ENCODE measurements at regions not wholly inside any gene's neighbourhood (a gene's known extent, or its start where the extent isn't known, plus 50 kb on each side); places are given as distances from the start of the nearest gene placed in this dataset.
A peak's percentile ranks its signal among the peaks of the same experiment; 100 is the strongest.

GRCh38 chr5:23253621-23254198 lies 253.7 kb upstream of the PRDM9 start:
- Histone ChIP-seq H3K36me3 (ENCODE audit: insufficient read depth, low read length) (no peaks in the 10 kb centered on the region), H3K4me1 (ENCODE audit: insufficient read depth, low read length) (no peaks in the 10 kb centered on the region), H3K9me3 (ENCODE audit: control insufficient read depth, insufficient read depth, low read length) (no peaks in the 10 kb centered on the region), H3K9ac (ENCODE audit: low read depth, low read length) (no peak overlapping the region)

- Histone ChIP-seq H3K36me3 (ENCODE audit: insufficient read depth, low read length) (no peaks in the 10 kb centered on the region), H3K4me1 (ENCODE audit: insufficient read depth, low read length) (no peaks in the 10 kb centered on the region), H3K9ac (ENCODE audit: low read depth, low read length) (no peak overlapping the region), H3K9me3 (ENCODE audit: control insufficient read depth, insufficient read depth, low read length) (no peaks in the 10 kb centered on the region)
These were observed 264.5 kb upstream of the PRDM9 start for GRCh38 chr5:23242891-23243290.

- no peak overlapping the region for H3K9ac ChIP-seq (ENCODE audit: low read depth, low read length)
- no peaks in the 10 kb centered on the region for H3K36me3 ChIP-seq (ENCODE audit: insufficient read depth, low read length)
- H3K9me3 ChIP-seq (ENCODE audit: control insufficient read depth, insufficient read depth, low read length) = no peaks in the 10 kb centered on the region
- H3K4me1 ChIP-seq (ENCODE audit: insufficient read depth, low read length) = peaks cover 13% of the 10 kb centered on the region
These were observed 272.2 kb upstream of the PRDM9 start for GRCh38 chr5:23235246-23235645.

- no peaks in the 10 kb centered on the region for H3K36me3 ChIP-seq (ENCODE audit: insufficient read depth, low read length)
- peak overlapping the region; percentile 13; the same call in 1 of the 2 replicates for H3K9ac ChIP-seq (ENCODE audit: low read depth, low read length)
- H3K4me1 ChIP-seq (ENCODE audit: insufficient read depth, low read length) = peaks cover 13% of the 10 kb centered on the region
- H3K9me3 ChIP-seq (ENCODE audit: control insufficient read depth, insufficient read depth, low read length) = no peaks in the 10 kb centered on the region
These were observed 273.2 kb upstream of the PRDM9 start for GRCh38 chr5:23234197-23234596.

- Histone ChIP-seq H3K4me1 (ENCODE audit: insufficient read depth, low read length) (no peaks in the 10 kb centered on the region; the same call in 1 of the 2 replicates), H3K9me3 (ENCODE audit: control insufficient read depth, insufficient read depth, low read length) (no peaks in the 10 kb centered on the region), H3K36me3 (ENCODE audit: insufficient read depth, low read length) (no peaks in the 10 kb centered on the region), H3K9ac (ENCODE audit: low read depth, low read length) (no peak overlapping the region)
These were observed 283.6 kb upstream of the PRDM9 start for GRCh38 chr5:23223846-23224245.

GRCh38 chr5:23221831-23222230 lies 285.6 kb upstream of the PRDM9 start:
- Histone ChIP-seq H3K9ac (ENCODE audit: low read depth, low read length) (no peak overlapping the region), H3K9me3 (ENCODE audit: control insufficient read depth, insufficient read depth, low read length) (no peaks in the 10 kb centered on the region), H3K36me3 (ENCODE audit: insufficient read depth, low read length) (no peaks in the 10 kb centered on the region), H3K4me1 (ENCODE audit: insufficient read depth, low read length) (no peaks in the 10 kb centered on the region; the same call in 1 of the 2 replicates)

- H3K36me3 ChIP-seq (ENCODE audit: insufficient read depth, low read length) = no peaks in the 10 kb centered on the region
- no peaks in the 10 kb centered on the region for H3K9me3 ChIP-seq (ENCODE audit: control insufficient read depth, insufficient read depth, low read length)
- H3K4me1 ChIP-seq (ENCODE audit: insufficient read depth, low read length) = no peaks in the 10 kb centered on the region
- H3K9ac ChIP-seq (ENCODE audit: low read depth, low read length) = no peak overlapping the region
These were observed 290.2 kb upstream of the PRDM9 start for GRCh38 chr5:23217159-23217558.

- no peaks in the 10 kb centered on the region for H3K9me3 ChIP-seq (ENCODE audit: control insufficient read depth, insufficient read depth, low read length)
These were observed 291.1 kb upstream of the PRDM9 start for GRCh38 chr5:23216345-23216744.

GRCh38 chr5:23208959-23209431 lies 298.4 kb upstream of the PRDM9 start:
- Histone ChIP-seq H3K9ac (ENCODE audit: low read depth, low read length) (no peak overlapping the region), H3K9me3 (ENCODE audit: control insufficient read depth, insufficient read depth, low read length) (no peaks in the 10 kb centered on the region), H3K36me3 (ENCODE audit: insufficient read depth, low read length) (no peaks in the 10 kb centered on the region), H3K4me1 (ENCODE audit: insufficient read depth, low read length) (no peaks in the 10 kb centered on the region)

More at GRCh38 chr5:23216345-23216744, 291.1 kb upstream of the PRDM9 start:
- H3K36me3 ChIP-seq (ENCODE audit: insufficient read depth, low read length) = no peaks in the 10 kb centered on the region
- H3K4me1 ChIP-seq (ENCODE audit: insufficient read depth, low read length) = no peaks in the 10 kb centered on the region
- H3K9ac ChIP-seq (ENCODE audit: low read depth, low read length) = no peak overlapping the region

GRCh38 chr5:23204111-23204510 lies 303.3 kb upstream of the PRDM9 start:
- no peaks in the 10 kb centered on the region for H3K9me3 ChIP-seq (ENCODE audit: control insufficient read depth, insufficient read depth, low read length)
- no peaks in the 10 kb centered on the region for H3K36me3 ChIP-seq (ENCODE audit: insufficient read depth, low read length)
- no peaks in the 10 kb centered on the region for H3K4me1 ChIP-seq (ENCODE audit: insufficient read depth, low read length)
- H3K9ac ChIP-seq (ENCODE audit: low read depth, low read length) = no peak overlapping the region

GRCh38 chr5:23169660-23170416 lies 316.7 kb upstream of the CDH12 start:
- Histone ChIP-seq H3K9me3 (ENCODE audit: control insufficient read depth, insufficient read depth, low read length) (no peaks in the 10 kb centered on the region), H3K4me1 (ENCODE audit: insufficient read depth, low read length) (0 out of 2 replicates have a peak, but pooled peaks cover 3% of the 10 kb centered on the region), H3K9ac (ENCODE audit: low read depth, low read length) (no peak overlapping the region)

GRCh38 chr5:23164971-23165370 lies 311.8 kb upstream of the CDH12 start:
- Histone ChIP-seq H3K36me3 (ENCODE audit: insufficient read depth, low read length) (no peaks in the 10 kb centered on the region), H3K9me3 (ENCODE audit: control insufficient read depth, insufficient read depth, low read length) (no peaks in the 10 kb centered on the region)

More at GRCh38 chr5:23169660-23170416, 316.7 kb upstream of the CDH12 start:
- no peaks in the 10 kb centered on the region for H3K36me3 ChIP-seq (ENCODE audit: insufficient read depth, low read length)

GRCh38 chr5:23158179-23158578 lies 305.0 kb upstream of the CDH12 start:
- H3K36me3 ChIP-seq (ENCODE audit: insufficient read depth, low read length) = no peaks in the 10 kb centered on the region
- H3K9me3 ChIP-seq (ENCODE audit: control insufficient read depth, insufficient read depth, low read length) = no peaks in the 10 kb centered on the region
- H3K4me1 ChIP-seq (ENCODE audit: insufficient read depth, low read length) = no peaks in the 10 kb centered on the region

More at GRCh38 chr5:23164971-23165370, 311.8 kb upstream of the CDH12 start:
- Histone ChIP-seq H3K4me1 (ENCODE audit: insufficient read depth, low read length) (no peaks in the 10 kb centered on the region), H3K9ac (ENCODE audit: low read depth, low read length) (no peak overlapping the region)

GRCh38 chr5:23157716-23158115 lies 304.6 kb upstream of the CDH12 start:
- Histone ChIP-seq H3K36me3 (ENCODE audit: insufficient read depth, low read length) (no peaks in the 10 kb centered on the region), H3K4me1 (ENCODE audit: insufficient read depth, low read length) (no peaks in the 10 kb centered on the region), H3K9me3 (ENCODE audit: control insufficient read depth, insufficient read depth, low read length) (no peaks in the 10 kb centered on the region), H3K9ac (ENCODE audit: low read depth, low read length) (no peak overlapping the region)

More at GRCh38 chr5:23158179-23158578, 305.0 kb upstream of the CDH12 start:
- H3K9ac ChIP-seq (ENCODE audit: low read depth, low read length) = no peak overlapping the region

GRCh38 chr5:23157169-23157568 lies 304.0 kb upstream of the CDH12 start:
- Histone ChIP-seq H3K9me3 (ENCODE audit: control insufficient read depth, insufficient read depth, low read length) (no peaks in the 10 kb centered on the region), H3K36me3 (ENCODE audit: insufficient read depth, low read length) (no peaks in the 10 kb centered on the region), H3K4me1 (ENCODE audit: insufficient read depth, low read length) (no peaks in the 10 kb centered on the region), H3K9ac (ENCODE audit: low read depth, low read length) (no peak overlapping the region)
